GM20000 (cell line): ENCODE measurements at regions not wholly inside any gene's neighbourhood (a gene's known extent, or its start where the extent isn't known, plus 50 kb on each side); places are given as distances from the start of the nearest gene placed in this dataset.

Experiments used
- DNase-seq: peaks from one replicate; pipeline ENCODE4 v3.0.0; 2012; ENCODE audit warnings: low spot score
- TF ChIP-seq, protein P1 (sequence below): IDR thresholded peaks from 2 replicates; pipeline ENCODE4 v1.5.1; 2012; ENCODE audit warnings: mild to moderate bottlenecking, control low read depth; ENCODE audit errors: extremely low read depth, missing control alignments

GRCh38 chr18:78781601-78781960 lies 198.0 kb upstream of the SALL3 start:
- TF ChIP-seq, protein P1, sequence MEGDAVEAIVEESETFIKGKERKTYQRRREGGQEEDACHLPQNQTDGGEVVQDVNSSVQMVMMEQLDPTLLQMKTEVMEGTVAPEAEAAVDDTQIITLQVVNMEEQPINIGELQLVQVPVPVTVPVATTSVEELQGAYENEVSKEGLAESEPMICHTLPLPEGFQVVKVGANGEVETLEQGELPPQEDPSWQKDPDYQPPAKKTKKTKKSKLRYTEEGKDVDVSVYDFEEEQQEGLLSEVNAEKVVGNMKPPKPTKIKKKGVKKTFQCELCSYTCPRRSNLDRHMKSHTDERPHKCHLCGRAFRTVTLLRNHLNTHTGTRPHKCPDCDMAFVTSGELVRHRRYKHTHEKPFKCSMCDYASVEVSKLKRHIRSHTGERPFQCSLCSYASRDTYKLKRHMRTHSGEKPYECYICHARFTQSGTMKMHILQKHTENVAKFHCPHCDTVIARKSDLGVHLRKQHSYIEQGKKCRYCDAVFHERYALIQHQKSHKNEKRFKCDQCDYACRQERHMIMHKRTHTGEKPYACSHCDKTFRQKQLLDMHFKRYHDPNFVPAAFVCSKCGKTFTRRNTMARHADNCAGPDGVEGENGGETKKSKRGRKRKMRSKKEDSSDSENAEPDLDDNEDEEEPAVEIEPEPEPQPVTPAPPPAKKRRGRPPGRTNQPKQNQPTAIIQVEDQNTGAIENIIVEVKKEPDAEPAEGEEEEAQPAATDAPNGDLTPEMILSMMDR, result no peak
- DNase-seq, result no peak

DNA sequence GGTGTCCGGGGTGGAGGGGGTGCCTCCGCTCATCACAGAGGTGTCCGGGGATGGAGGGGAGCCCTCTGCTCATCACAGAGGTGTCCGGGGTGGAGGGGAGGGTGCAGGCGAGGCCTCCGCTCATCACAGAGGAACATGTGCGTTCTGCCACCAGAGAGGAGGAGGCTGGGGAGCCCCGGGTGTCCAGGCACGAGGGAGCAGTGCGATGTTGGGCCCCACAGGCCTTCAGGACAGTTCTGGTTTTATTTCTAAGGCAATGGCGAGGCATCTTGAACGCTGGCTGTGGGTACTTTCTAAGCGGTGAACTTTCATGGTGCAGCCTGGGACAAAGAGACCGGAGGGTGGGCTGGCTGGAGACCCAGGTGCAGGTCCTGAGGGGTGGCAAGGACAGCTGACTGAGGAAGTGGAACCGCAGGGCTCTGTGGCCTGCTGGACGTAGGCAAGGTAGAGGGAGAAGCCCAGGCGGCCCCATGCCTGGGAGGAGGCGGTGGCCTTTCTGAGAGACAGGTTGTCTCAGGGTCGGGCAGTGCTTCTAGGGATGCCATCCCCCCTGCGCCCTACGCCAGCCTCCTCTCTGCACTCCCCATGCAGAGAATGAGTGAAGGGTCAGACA lies 196.6 kb upstream of the SALL3 start:
- DNase-seq, result no peak
- TF ChIP-seq, protein P1, result no peak

- no peak for DNase-seq
- TF ChIP-seq, protein P1, result no peak
Measured at GRCh38 chr18:78783564-78783960, 196.1 kb upstream of the SALL3 start.

DNA sequence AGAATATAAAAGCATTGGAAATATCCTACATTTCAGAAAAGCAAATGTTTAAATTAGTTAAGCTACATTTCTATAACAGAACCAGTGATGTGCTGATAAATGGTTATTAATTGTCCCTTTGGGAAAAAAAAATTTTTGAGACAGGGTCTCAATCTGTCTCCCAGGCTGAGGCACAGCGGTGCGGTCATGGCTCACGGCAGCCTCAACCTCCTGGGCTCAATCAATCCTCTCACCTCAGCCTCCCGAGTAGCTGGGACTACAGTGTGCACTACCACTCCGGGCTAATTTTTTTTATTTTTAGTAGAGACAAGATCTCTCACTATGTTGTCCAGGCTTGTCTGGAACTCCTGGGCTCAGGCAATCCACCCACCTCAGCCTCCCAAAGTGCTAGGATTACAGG lies 194.8 kb upstream of the SALL3 start:
- TF ChIP-seq, protein P1, result no peak
- DNase-seq, result no peak

- no peak for DNase-seq
- TF ChIP-seq, protein P1, result no peak
Measured at GRCh38 chr18:78785706-78786105, 193.9 kb upstream of the SALL3 start.

GRCh38 chr18:78786776-78787175 lies 192.8 kb upstream of the SALL3 start:
- no peak for DNase-seq
- TF ChIP-seq, protein P1, result no peak

GRCh38 chr18:78787751-78788150 lies 191.9 kb upstream of the SALL3 start:
- TF ChIP-seq, protein P1, result no peak

GRCh38 chr18:78788161-78788560 lies 191.5 kb upstream of the SALL3 start:
- no peak for DNase-seq
- TF ChIP-seq, protein P1, result no peak

More at GRCh38 chr18:78787751-78788150, 191.9 kb upstream of the SALL3 start:
- DNase-seq, result no peak
